Astrocyte (in vitro differentiated cells and primary cell): ENCODE measurements at regions not wholly inside any gene's neighbourhood (a gene's known extent, or its start where the extent isn't known, plus 50 kb on each side); places are given as distances from the start of the nearest gene placed in this dataset.

Source experiments
- CTCF ChIP-seq: IDR thresholded peaks from 2 replicates; pipeline ENCODE4 v1.5.1; 2011; ENCODE audit warnings: low read depth, mild to moderate bottlenecking, inconsistent platforms, low read length, moderate library complexity; ENCODE audit not compliant: insufficient read depth
- EZH2 ChIP-seq: IDR thresholded peaks from 2 replicates; pipeline ENCODE4 v1.6.1; 2012; ENCODE audit warnings: mild to moderate bottlenecking, low read length, inconsistent platforms; ENCODE audit not compliant: insufficient read depth

DNA sequence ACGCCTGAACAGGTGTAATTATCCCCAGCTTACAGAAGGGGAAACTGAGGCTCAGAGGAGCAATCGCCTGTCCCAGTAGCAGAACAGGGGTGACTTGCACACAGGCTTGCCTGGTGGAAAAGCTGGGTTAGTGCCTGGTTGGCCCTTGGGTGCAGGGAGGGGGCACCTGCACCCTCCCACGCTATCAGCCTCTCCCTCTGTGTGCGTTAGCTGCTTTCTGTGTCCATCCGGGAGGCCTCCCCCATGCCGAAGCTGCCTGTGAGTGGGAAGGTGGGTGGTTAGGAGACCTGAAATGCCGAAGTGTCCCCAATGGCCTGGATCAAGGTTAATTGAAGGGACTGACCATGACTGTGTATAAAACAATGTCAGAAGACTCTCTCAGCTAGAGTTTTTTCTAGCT, 295.0 kb downstream of the ZNF536 start:
- TF ChIP-seq CTCF (no peak), EZH2 (no peak)
